PC-3 (cell line): ENCODE measurements at regions not wholly inside any gene's neighbourhood (a gene's known extent, or its start where the extent isn't known, plus 50 kb on each side); places are given as distances from the start of the nearest gene placed in this dataset.

Experiments
- EZH2 ChIP-seq: fragments of 300-600 bp; sonication (generic); IDR thresholded peaks from one replicate; pipeline ENCODE4 v1.6.1; 2017; ENCODE audit warnings: antibody characterized with exemption, mild to moderate bottlenecking, low read length; ENCODE audit not compliant: unreplicated experiment
- EZH2phosphoT487 ChIP-seq: fragments of 300-600 bp; sonication (generic); IDR thresholded peaks from 2 replicates; pipeline ENCODE4 v1.6.1; 2018; ENCODE audit warnings: mild to moderate bottlenecking, antibody characterized with exemption, low read length, borderline replicate concordance
- TF ChIP-seq, protein P1 (sequence below): fragments of 300-600 bp; sonication (generic); conservative IDR thresholded peaks from 2 replicates; pipeline ENCODE4 v1.5.1; 2017; ENCODE audit warnings: antibody characterized with exemption, low read depth, mild to moderate bottlenecking, low read length

DNA sequence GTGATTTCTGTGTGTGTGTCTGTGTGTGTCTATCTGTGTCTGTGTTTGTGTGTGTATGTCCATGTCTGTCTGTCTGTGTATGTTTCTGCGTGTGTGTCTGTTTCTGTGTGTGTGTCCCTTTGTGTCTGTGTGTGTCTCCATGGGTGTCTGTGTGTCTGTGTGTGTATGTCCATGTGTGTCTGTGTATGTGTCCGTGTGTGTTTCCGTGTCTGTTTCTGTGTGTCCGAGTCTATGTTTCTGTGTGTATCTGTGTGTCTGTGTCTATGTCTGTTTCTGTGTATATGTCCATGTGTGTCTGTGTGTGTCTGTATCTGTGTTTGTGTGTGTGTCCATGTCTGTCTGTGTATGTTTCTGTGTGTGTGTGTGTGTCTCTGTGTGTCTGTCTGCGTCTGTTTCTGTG is 276.3 kb upstream of the SOX1 start:
- TF ChIP-seq, protein P1, sequence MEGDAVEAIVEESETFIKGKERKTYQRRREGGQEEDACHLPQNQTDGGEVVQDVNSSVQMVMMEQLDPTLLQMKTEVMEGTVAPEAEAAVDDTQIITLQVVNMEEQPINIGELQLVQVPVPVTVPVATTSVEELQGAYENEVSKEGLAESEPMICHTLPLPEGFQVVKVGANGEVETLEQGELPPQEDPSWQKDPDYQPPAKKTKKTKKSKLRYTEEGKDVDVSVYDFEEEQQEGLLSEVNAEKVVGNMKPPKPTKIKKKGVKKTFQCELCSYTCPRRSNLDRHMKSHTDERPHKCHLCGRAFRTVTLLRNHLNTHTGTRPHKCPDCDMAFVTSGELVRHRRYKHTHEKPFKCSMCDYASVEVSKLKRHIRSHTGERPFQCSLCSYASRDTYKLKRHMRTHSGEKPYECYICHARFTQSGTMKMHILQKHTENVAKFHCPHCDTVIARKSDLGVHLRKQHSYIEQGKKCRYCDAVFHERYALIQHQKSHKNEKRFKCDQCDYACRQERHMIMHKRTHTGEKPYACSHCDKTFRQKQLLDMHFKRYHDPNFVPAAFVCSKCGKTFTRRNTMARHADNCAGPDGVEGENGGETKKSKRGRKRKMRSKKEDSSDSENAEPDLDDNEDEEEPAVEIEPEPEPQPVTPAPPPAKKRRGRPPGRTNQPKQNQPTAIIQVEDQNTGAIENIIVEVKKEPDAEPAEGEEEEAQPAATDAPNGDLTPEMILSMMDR = no peak
- TF ChIP-seq EZH2 (no peak), EZH2phosphoT487 (no peak)
